Smooth muscle cell (in vitro differentiated cells): ENCODE measurements at regions not wholly inside any gene's neighbourhood (a gene's known extent, or its start where the extent isn't known, plus 50 kb on each side); places are given as distances from the start of the nearest gene placed in this dataset.

ENCODE experiments used
- DNase-seq: peaks from one replicate; lab custom pipeline; 2025; ENCODE audit not compliant: unreplicated experiment; lab: John Stamatoyannopoulos, UW
- H2AFZ ChIP-seq: fragments of 200-600 bp; sonication (generic); 2 replicates; pipeline ENCODE4 v1.6.0; 2016; ENCODE audit warnings: antibody characterized with exemption, low read depth, mild to moderate bottlenecking
- H3F3A ChIP-seq: fragments of 200-600 bp; sonication (generic); 2 replicates; pipeline ENCODE4 v1.6.0; 2017; ENCODE audit warnings: antibody characterized with exemption, low read depth
- H3K27ac ChIP-seq: fragments of 200-600 bp; sonication (generic); 2 replicates; pipeline ENCODE4 v1.5.1; 2016; ENCODE audit warnings: low read depth, mild to moderate bottlenecking
- H3K27me3 ChIP-seq: fragments of 200-600 bp; sonication (generic); 2 replicates; pipeline ENCODE4 v1.6.1; 2016; ENCODE audit warnings: low read depth, mild to moderate bottlenecking
- H3K36me3 ChIP-seq: fragments of 200-600 bp; sonication (generic); 2 replicates; pipeline ENCODE4 v1.5.1; 2016; ENCODE audit warnings: low read depth
- H3K4me1 ChIP-seq: fragments of 200-600 bp; sonication (generic); 2 replicates; pipeline ENCODE4 v1.5.1; 2016; ENCODE audit warnings: low read depth
- H3K4me2 ChIP-seq: fragments of 200-600 bp; sonication (generic); 2 replicates; pipeline ENCODE4 v1.6.0; 2016; ENCODE audit warnings: mild to moderate bottlenecking
- H3K4me3 ChIP-seq: fragments of 200-600 bp; sonication (generic); 2 replicates; pipeline ENCODE4 v1.5.1; 2016; ENCODE audit warnings: mild to moderate bottlenecking
- H3K79me2 ChIP-seq: fragments of 200-600 bp; sonication (generic); 2 replicates; pipeline ENCODE4 v1.6.0; 2016; ENCODE audit warnings: low read depth, mild to moderate bottlenecking
- H3K9ac ChIP-seq: fragments of 200-600 bp; sonication (generic); 2 replicates; pipeline ENCODE4 v1.6.0; 2016; ENCODE audit warnings: low read depth
- H3K9me3 ChIP-seq: fragments of 200-600 bp; sonication (generic); replicated peaks from 2 replicates; pipeline ENCODE4 v1.5.1; 2016; ENCODE audit warnings: low read depth
- H4K20me1 ChIP-seq: fragments of 200-600 bp; sonication (generic); 2 replicates; pipeline ENCODE4 v1.6.0; 2016; ENCODE audit warnings: low read depth
- WGBS: methylation state at CpG from one replicate; pipeline ENCODE4 v1.1.7; 2016; ENCODE audit warnings: low lambda C conversion rate; 5-methylcytosine and 5-hydroxymethylcytosine counted together
- TF ChIP-seq, protein P1 (sequence below): fragments of 200-600 bp; sonication (generic); IDR thresholded peaks from 2 replicates; pipeline ENCODE4 v1.5.1; 2017; ENCODE audit warnings: borderline replicate concordance, mild to moderate bottlenecking, antibody characterized with exemption; ENCODE audit not compliant: insufficient read depth, poor library complexity, severe bottlenecking

DNA sequence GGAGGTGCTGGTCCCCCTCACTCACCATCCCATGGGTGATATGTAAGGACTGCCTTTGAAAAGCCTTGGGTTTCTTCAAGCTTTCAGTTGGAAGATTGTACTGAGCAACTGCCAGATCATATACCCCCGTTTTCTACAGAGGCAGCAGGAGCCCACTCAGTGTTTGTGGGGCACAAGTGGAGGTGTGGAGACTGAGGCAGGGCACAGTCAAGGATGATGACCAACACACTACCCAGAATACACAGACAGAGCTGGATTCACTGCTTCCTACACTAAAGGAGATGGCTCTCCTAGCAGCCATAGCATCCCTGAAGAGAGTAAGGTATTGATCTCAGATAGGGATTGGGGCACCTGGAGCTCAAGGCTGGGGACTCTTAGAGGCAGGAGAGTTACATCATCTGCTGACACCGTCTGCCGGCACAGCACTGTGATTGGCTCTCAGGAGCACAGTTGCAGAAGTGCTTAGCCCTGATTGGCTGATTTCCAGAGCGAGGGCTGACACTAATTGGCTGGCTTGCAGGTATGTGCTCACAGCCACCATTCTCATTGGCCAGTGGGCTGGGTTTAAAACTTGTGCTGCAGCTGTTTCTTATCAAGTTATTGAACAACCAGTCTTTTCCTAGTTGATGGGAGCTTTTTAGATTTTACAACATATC lies 77.9 kb upstream of the PFKP start:
- TF ChIP-seq, protein P1, sequence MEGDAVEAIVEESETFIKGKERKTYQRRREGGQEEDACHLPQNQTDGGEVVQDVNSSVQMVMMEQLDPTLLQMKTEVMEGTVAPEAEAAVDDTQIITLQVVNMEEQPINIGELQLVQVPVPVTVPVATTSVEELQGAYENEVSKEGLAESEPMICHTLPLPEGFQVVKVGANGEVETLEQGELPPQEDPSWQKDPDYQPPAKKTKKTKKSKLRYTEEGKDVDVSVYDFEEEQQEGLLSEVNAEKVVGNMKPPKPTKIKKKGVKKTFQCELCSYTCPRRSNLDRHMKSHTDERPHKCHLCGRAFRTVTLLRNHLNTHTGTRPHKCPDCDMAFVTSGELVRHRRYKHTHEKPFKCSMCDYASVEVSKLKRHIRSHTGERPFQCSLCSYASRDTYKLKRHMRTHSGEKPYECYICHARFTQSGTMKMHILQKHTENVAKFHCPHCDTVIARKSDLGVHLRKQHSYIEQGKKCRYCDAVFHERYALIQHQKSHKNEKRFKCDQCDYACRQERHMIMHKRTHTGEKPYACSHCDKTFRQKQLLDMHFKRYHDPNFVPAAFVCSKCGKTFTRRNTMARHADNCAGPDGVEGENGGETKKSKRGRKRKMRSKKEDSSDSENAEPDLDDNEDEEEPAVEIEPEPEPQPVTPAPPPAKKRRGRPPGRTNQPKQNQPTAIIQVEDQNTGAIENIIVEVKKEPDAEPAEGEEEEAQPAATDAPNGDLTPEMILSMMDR, result no peak
- H2AFZ ChIP-seq, result no peak overlapping the region
- no peaks in the 10 kb centered on the region for H3K79me2 ChIP-seq
- no peaks in the 10 kb centered on the region for H3F3A ChIP-seq
- 93% methylated on average over 4 of the region's 4 CpGs for WGBS
- H3K36me3 ChIP-seq, result no peaks in the 10 kb centered on the region
- H3K4me3 ChIP-seq, result no peak overlapping the region
- no peak for DNase-seq
- H3K9me3 ChIP-seq, result no peaks in the 10 kb centered on the region
- no peak overlapping the region for H3K9ac ChIP-seq
- H3K4me2 ChIP-seq, result no peak overlapping the region
- H4K20me1 ChIP-seq, result no peaks in the 10 kb centered on the region
- H3K27ac ChIP-seq, result no peak overlapping the region
- no peaks in the 10 kb centered on the region for H3K4me1 ChIP-seq
- no peaks in the 10 kb centered on the region for H3K27me3 ChIP-seq

DNA sequence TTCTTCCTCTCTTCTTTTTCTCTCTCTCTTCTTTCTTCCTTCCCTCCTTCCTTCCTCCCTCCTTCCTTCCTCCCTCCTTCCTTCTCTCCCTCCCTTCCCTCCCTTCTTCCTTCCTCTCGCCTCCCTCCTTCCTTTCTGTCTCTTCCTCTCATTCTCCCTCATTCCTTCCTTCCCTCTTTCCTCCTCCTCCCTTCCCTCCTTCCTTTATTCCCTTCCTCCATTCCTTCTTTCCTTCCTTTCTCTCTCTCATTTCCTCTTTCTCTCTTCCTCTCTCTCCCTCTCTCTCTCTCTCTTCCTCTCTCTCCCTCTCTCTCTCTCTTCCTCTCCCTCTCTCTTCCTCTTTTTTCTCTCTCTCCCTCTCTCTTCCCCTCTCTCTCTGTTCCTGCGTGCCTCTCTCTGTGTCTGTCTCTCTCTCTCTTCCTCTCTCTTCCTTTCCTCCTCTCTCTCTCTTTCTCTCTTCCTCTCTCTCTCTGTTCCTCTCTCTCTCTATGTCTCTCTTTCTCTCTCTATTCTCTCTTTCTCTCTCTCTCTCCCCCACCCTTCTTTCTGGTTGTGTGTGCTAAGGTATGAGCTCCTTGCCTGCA lies 80.1 kb upstream of the PFKP start:
- no peak for DNase-seq
- no peaks in the 10 kb centered on the region for H3F3A ChIP-seq
- H3K4me3 ChIP-seq, result no peak overlapping the region
- no peak overlapping the region for H2AFZ ChIP-seq
- no peaks in the 10 kb centered on the region for H3K27me3 ChIP-seq
- H3K79me2 ChIP-seq, result no peaks in the 10 kb centered on the region
- no peak overlapping the region for H3K9ac ChIP-seq
- whole genome bisulfite sequencing, result 57% methylated on average over 1 of the region's 2 CpGs
- H4K20me1 ChIP-seq, result no peaks in the 10 kb centered on the region
- no peak overlapping the region for H3K4me2 ChIP-seq
- H3K4me1 ChIP-seq, result no peaks in the 10 kb centered on the region
- no peaks in the 10 kb centered on the region for H3K36me3 ChIP-seq
- H3K9me3 ChIP-seq, result no peaks in the 10 kb centered on the region
- TF ChIP-seq, protein P1, result no peak
- no peak overlapping the region for H3K27ac ChIP-seq

DNA sequence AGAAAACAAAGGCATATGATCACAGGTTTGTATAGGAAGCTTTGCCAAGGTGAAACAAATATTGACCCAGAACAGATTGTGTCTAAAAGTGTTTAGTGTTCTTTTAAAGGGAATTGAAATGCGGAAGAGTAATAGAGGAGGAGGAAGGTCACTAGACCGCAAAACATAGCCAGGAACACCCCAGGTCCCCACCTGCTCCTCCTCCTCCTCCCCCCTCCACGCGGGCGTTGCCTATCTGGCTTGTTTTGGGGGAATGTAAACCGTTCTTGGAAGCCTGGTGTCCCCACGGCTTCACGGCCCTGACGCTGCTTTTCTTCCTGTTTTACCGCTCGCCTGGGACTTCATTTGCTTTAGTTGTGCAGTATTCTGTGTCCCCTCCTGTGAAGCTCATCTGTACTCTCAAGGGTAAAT lies 81.0 kb upstream of the PFKP start:
- H3K9me3 ChIP-seq, result no peaks in the 10 kb centered on the region
- 86% methylated on average over 11 of the region's 11 CpGs for WGBS
- no peaks in the 10 kb centered on the region for H4K20me1 ChIP-seq
- H3K9ac ChIP-seq, result no peak overlapping the region
- no peaks in the 10 kb centered on the region for H3K27me3 ChIP-seq
- no peak overlapping the region for H3K4me2 ChIP-seq
- H3K36me3 ChIP-seq, result no peaks in the 10 kb centered on the region
- H3F3A ChIP-seq, result peaks cover 1% of the 10 kb centered on the region
- peaks cover under 1% of the 10 kb centered on the region for H3K4me1 ChIP-seq
- no peak overlapping the region for H2AFZ ChIP-seq
- no peak for DNase-seq
- TF ChIP-seq, protein P1, result no peak
- H3K4me3 ChIP-seq, result no peak overlapping the region
- H3K79me2 ChIP-seq, result no peaks in the 10 kb centered on the region
- no peak overlapping the region for H3K27ac ChIP-seq
